Skeletal muscle cell (primary cell): ENCODE measurements at regions not wholly inside any gene's neighbourhood (a gene's known extent, or its start where the extent isn't known, plus 50 kb on each side); places are given as distances from the start of the nearest gene placed in this dataset.

ENCODE experiments used
- DNase-seq: peaks from one replicate; pipeline ENCODE4 v3.0.0-alpha.2; 2010; ENCODE audit warnings: low read depth
- H3K4me3 ChIP-seq: 2 replicates; pipeline ENCODE4 v1.5.1; 2011; ENCODE audit warnings: low read depth, mild to moderate bottlenecking, control low read depth, low read length, moderate library complexity

DNA sequence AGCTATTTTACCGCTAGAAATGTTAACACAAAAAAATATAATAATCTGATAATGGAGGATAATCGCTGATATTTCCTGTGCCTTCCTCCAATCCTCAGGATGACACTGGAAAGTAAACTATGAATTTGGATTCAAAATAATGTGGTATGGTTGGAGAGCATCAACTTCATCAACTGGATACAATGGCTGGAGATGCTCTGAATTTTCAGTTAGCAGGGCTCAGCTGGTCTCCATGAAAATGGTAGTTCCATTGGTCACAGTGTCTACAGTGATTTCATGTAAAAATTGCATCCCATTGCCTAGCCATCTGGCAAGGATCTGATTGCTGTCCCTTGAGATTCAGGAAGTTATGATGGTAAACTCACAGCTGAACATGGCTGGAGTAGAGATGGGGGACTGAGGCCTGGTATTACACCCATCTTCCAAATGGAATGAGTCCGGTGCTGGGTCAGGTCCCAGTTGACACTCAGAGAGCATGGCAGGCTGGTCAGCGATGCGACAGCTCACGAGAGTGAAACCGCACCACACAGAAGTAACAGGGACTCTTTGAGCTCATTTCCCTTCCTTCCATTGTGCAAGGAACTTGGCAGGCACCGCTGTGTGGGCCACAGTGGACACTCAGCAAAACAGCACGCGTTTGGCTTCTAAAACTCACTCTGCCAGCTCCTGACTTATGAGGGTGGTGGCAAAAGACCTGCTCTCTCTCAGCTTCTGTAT, 142.4 kb upstream of the TNFAIP3 start:
- no peak overlapping the region for H3K4me3 ChIP-seq
- no peak for DNase-seq

DNA sequence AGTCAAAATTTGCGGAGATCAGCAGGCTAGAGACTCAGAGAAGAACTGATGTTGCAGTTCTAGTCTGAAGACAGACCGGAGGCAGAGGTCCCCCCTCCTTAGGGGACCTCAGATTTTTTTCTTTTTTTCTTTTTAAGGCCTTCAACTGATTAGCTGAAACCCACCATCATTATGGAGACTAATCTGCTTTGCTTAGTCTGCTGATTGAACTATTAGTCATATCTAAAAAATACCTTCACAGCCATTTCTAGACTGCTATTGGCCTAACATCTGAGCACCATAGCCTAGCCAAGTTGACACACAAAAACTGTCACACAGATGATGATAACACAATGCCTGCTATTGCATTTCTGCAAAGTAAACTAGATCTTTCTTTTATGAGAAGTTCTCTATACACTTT, 141.1 kb upstream of the TNFAIP3 start:
- H3K4me3 ChIP-seq: no peak overlapping the region
- DNase-seq: no peak

DNA sequence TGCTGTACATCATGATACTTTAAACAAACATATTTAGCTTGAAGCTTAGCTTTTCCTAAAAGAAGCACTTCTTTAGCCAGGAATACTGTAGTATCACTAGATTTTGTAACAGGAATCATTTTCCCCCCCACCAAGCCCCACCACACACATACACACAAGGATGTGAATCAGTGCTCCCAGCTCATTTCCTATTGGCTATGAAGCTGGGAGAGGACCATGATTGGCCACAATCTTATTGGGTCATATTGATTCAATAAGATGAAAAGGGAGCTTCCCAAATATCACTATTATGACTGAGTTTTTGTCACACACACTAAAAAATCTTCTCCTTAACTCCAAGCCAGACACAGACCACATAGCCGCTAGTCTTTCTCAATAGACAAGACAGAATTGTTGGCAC, 140.5 kb upstream of the TNFAIP3 start:
- H3K4me3 ChIP-seq: no peak overlapping the region
- DNase-seq: no peak

- no peak overlapping the region for H3K4me3 ChIP-seq
- no peak for DNase-seq
Observed at GRCh38 chr6:137727216-137727765, 139.8 kb upstream of the TNFAIP3 start.

GRCh38 chr6:137728386-137729349, 138.4 kb upstream of the TNFAIP3 start:
- peak; percentile 89 for DNase-seq

DNA sequence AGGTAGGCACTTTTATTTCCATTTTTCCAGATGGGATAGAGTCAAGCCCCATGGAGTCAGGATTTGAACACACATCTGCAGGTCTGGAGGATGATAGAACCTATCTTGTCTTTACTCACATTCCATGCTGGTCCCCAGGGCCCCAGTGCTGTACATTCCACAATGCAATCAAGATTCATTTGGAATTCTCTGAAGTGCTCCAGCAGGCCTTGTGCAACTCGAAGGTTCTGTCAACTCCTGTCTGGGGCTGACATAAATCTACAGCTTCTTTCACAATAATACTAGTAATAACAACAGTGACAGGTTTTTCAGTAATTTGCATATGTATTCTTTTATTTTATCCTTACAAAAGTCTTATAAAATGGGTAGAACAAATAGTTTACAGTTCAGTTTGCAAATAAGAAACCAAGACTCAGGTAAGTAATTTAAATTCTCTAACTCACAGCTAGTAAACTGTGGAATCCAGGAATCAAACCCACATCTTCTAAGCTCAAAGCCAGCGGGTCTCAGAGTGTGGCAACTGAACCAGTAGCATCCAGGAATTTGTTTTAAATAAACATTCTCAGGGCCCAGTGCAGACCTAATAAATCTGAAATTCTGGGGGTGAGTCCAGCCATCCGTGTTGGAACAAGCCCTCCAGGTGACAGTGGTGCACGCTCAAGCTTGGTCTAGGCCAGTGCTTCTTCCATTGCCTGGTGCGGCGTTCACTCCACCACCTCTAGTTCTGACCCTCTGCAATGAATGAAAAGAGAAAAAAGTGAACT, 137.0 kb upstream of the TNFAIP3 start:
- peak; percentile 90 for DNase-seq
- no peak overlapping the region for H3K4me3 ChIP-seq

More at GRCh38 chr6:137728386-137729349, 138.4 kb upstream of the TNFAIP3 start:
- H3K4me3 ChIP-seq: no peak overlapping the region

DNA sequence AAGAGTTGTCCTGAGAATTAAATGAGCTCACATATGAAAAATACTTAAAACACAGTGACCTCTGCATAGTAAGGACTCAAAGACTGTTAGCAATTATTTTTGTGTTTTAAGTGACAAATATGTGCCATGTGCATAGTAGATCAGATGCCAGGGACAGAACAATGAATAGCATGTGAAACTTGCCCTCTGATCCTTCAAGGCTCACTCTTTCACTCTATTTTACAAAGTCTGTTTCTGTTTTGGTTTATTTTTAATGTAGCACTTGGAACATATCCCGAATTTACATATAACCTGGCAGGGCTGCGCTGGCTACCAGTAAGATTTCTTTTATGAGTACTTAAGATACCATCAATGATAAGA, 135.5 kb upstream of the TNFAIP3 start:
- no peak overlapping the region for H3K4me3 ChIP-seq
- DNase-seq: no peak

DNA sequence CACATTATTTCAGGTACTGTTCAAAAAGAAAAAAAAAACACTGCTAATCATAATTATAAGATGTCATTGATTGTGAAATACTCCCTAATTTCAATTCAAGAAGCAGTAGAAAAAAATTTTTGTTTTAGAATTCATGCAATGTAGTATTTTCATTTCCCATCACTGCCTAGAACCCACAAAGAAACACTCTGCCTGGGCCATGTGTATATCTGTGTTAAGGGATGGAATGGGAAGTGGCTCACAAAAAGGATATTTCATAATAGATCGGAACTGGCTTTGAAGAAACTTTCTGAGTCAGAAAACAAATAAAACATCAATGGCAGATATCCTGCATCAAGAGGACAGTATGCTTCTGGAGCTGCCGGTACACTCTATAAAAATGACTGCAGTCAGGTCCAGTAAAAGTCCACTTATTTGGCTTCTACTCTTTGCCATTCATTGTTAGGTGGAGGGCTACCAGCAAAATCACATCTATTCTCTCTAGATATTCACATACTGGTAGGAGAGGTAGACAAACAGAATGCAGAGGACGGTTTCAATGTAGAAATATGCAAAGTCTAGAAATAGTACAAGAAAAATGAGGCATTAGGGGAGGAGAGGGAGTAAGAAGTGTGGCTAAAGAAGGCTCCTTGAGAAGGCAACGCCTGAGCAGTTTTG, 135.0 kb upstream of the TNFAIP3 start:
- DNase-seq: peak; percentile 77
- no peak overlapping the region for H3K4me3 ChIP-seq

GRCh38 chr6:137733372-137733771, 133.7 kb upstream of the TNFAIP3 start:
- H3K4me3 ChIP-seq: no peak overlapping the region
- DNase-seq: no peak

DNA sequence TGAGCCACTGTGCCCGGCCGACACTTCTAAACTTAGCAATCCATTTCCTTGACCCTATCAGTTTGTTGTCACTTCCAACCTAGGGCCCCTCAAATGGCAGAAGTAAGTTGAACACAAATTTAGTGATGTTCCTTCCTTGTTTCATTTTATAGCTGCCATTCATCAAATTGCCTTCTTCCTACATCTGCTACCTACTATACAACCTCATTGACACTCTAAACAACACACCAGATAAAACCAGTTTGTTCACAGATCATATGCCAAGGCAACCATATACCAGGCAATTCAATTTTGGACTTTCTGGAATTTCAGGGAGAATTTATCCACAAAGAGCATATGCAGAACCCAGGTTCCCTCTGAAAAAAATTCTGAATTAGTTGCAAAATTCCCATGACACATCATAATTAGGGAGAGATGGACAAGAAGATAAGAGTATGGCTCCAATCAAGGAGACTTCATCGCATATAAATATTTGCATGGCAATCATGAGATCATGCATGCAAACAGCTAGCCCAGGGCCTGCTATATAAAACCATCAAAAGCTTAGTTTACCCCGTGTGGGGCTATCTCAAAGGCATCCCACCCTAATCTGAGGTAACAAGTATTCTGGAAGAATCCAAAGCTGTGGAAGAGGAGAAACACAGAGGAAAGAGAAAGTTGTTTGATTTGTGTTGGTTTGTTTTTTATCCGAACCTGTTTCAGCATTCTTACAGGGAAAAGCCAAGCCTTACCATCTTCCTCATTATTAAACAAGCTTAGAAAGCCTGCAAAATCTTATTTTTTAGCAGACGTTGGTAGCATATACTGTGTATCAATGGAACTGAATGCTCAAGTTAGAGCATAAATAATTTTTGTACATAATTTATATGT, 132.8 kb upstream of the TNFAIP3 start:
- no peak overlapping the region for H3K4me3 ChIP-seq

GRCh38 chr6:137734875-137735182, 132.2 kb upstream of the TNFAIP3 start:
- H3K4me3 ChIP-seq: no peak overlapping the region
- DNase-seq: peak; percentile 54

More for the DNA sequence above, 132.8 kb upstream of the TNFAIP3 start:
- no peak for DNase-seq

DNA sequence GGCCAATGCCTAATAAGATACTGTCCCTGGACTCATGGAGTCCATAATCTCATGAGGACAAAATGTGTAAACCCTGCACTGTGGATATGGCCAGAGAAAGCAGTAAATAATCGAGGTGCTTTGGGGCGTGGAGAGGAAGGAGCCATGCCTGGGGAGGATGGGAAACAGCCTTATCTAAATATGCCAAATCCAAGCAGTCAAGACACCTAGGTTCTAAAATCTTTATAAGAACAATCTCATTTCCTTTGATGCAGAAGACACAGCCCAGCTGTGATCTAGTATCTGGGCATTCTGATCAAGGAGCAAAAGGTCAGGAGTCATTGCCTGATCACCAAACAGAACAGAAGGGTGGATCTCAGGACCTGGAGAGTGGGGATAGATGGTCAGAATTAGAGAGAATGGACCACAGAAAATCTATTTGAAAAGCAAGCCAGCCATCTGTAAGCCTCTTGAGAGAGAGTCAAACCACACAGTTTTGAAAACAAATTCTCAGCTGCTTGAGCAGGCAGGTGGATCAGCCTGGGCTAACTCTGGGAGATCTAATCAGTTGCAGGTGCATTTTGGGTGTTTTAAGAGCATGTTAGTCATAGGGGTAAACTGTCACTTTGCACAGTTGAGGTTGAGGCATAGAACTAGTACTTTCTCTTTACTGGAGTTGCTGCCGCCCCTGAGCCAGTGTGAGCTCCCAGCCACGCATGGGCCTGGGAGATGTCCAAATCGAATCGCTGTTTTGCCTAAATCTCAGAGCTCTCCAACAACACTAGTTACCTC, 130.8 kb upstream of the TNFAIP3 start:
- DNase-seq: no peak
- no peak overlapping the region for H3K4me3 ChIP-seq

DNA sequence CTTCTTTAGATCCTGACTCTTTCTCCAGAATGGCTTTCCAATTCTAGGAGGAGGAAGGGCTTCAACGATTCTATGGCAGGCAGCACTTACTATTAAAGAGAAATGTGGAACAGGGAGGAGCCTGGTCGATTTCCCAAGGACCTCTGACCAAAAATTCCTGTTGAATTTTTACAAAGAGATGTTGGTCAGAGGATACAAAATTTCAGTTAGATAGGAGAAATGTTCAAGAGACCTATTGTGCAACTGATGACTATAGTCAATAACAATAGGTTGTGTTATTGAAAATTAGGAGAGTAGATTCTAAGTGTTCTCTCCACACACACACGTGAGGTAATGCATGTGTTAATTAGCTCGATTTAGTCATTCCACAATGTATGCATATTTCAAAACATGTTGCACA, 130.1 kb upstream of the TNFAIP3 start:
- H3K4me3 ChIP-seq: no peak overlapping the region
- no peak for DNase-seq

DNA sequence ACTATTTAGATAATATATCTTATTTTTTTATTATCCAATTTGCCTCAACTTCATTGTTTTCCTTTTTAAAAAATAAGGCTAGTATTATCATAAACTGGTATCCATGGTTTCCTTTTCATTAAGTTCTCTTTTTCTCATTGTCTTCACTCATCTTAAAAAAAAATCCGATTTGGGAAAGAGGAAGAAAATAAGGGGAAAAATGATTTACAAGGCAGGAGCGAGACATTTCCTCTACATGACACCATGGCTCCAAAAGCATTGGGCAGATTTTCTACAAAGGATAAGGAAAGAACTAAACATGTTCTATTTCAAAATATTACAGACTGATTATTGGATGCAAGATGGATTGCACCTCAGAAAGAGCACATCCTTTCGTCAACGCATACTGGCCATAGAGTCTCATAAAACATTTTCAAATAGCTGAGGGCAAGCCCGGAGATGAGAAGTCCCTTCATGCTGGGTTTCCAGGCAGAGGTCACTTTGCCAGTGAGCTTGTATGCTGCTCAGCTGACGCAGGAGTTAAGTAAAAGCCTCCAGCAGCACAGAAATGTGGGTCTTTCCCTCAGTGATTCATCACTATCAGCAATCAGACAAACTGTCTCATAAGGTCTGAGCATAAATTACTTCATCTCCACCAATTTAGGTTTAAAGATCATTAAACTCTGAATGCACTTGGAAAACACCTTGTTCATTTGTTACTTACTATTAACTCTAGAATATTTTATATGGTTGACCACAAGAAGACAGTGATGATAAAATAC, 129.0 kb upstream of the TNFAIP3 start:
- no peak overlapping the region for H3K4me3 ChIP-seq
- DNase-seq: peak; percentile 84

DNA sequence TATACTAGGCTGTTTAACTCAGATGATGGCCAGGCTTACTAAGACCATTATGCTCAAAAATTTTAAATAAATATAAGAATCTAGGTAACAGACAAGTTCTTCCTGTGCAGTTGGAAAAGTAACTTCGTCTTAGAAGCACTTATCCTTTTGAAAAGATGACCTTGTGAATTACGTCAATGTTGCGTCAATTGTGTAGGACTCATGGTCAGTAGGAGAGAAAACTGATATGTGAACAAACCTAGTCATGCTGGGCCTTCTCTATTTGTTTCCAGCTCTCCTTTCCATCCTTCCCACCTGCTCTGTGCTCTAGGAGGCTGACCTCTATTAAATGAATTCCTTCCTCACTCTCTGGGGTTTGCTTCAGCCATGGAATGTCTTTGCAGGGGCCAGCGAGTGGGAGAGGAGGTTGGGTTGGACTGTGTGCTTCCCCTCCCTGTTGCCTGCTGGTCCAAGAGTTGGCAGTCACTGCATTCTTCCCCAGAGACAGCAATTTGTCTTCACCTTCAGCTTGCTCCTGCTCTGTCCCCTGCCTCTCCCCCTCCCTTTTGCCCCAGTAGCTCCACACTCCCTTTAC, 128.0 kb upstream of the TNFAIP3 start:
- no peak overlapping the region for H3K4me3 ChIP-seq
- DNase-seq: no peak

DNA sequence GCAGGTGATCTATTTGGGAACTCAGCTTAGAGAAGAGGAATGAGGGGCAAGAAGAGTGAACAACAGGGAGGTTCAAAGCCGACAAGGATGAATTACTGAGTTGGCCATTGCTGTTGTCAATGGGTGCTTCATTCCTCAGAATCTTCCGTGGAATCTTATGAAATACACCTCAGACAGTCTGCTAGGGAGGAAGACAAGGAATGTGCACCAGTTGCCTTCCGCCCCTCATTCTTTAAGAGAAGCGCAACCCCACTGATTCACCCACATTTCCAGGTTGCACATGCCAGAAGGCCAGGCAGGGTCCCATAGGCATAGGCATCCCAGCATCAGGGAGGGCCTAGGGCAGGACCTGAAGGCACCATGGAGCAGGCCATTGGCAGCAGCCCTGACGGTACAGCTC, 127.5 kb upstream of the TNFAIP3 start:
- H3K4me3 ChIP-seq: no peak overlapping the region
- no peak for DNase-seq
